SK-N-SH (cell line): ENCODE measurements at regions not wholly inside any gene's neighbourhood (a gene's known extent, or its start where the extent isn't known, plus 50 kb on each side); places are given as distances from the start of the nearest gene placed in this dataset.

Experiments used
- CTCF ChIA-PET: fragments of 300-600, 350-600 bp; formaldehyde crosslinking; extraction: SDS; loops from one replicate; lab custom pipeline; 2021; lab: Yijun Ruan, JAX
- POLR2A ChIA-PET: fragments of 350-600 bp; sonication (Branson Sonifier 250); formaldehyde crosslinking; extraction: SDS; loops from one replicate; lab custom pipeline; 2020; ENCODE audit warnings: antibody characterized with exemption, inconsistent platforms; lab: Yijun Ruan, JAX
- DNase-seq: peaks from one replicate; pipeline ENCODE4 v3.0.0; 2012
- H2AFZ ChIP-seq: fragments of 200-600 bp; sonication (generic); 2 replicates; pipeline ENCODE4 v1.8.1; 2016; ENCODE audit warnings: antibody characterized with exemption, mild to moderate bottlenecking, low read depth
- H3F3A ChIP-seq: fragments of 200-600 bp; sonication (generic); replicated peaks from 2 replicates; pipeline ENCODE3; 2016; ENCODE audit warnings: antibody characterized with exemption, mild to moderate bottlenecking; ENCODE audit not compliant: insufficient read depth
- H3K27ac ChIP-seq, 2 experiments: fragments of 200-500 bp in 1 of 2; fragments of 200-600 bp in 1 of 2; sonication (Bioruptor generic) in 1 of 2; sonication (generic), shearing (Covaris generic) in 1 of 2; 2 replicates each; pipeline versions ENCODE4 v1.5.1 to v1.6.1; 2014 to 2016; ENCODE audit warnings: low read depth in 2 of 2, inconsistent platforms in 1 of 2, low read length in 1 of 2, mild to moderate bottlenecking in 1 of 2, mixed read lengths in 1 of 2
- H3K27me3 ChIP-seq: fragments of 200-600 bp; sonication (generic), shearing (Covaris generic); 2 replicates; pipeline ENCODE4 v1.6.1; 2016; ENCODE audit warnings: mixed run types; ENCODE audit not compliant: insufficient read depth
- H3K36me3 ChIP-seq, 2 experiments: fragments of 200-500 bp in 1 of 2; fragments of 200-600 bp in 1 of 2; sonication (Bioruptor generic) in 1 of 2; sonication (generic) in 1 of 2; replicated peaks in 1 of 2; 2 replicates each; pipeline versions ENCODE3 to v1.5.1; 2014 to 2016; ENCODE audit warnings: low read length in 1 of 2, mild to moderate bottlenecking in 1 of 2; ENCODE audit not compliant: insufficient read depth in 2 of 2, control insufficient read depth in 1 of 2
- H3K4me1 ChIP-seq, 2 experiments: fragments of 200-500 bp in 1 of 2; fragments of 200-600 bp in 1 of 2; sonication (Bioruptor generic) in 1 of 2; sonication (generic), shearing (Covaris generic) in 1 of 2; 2 replicates each; pipeline versions ENCODE4 v1.5.1 to v1.6.1; 2014 to 2016; ENCODE audit warnings: low read depth in 1 of 2, low read length in 1 of 2, mixed run types in 1 of 2; ENCODE audit not compliant: insufficient read depth in 2 of 2, control insufficient read depth in 1 of 2
- H3K4me2 ChIP-seq: fragments of 200-600 bp; sonication (generic), shearing (Covaris generic); 2 replicates; pipeline ENCODE4 v1.6.1; 2017; ENCODE audit warnings: mixed run types
- H3K4me3 ChIP-seq, 2 experiments: fragments of 200-500 bp in 1 of 2; fragments of 200-600 bp in 1 of 2; sonication (Bioruptor generic) in 1 of 2; sonication (generic), shearing (Covaris generic) in 1 of 2; 2 replicates each; pipeline versions ENCODE4 v1.5.1 to v1.8.1; 2014 to 2016; ENCODE audit warnings: low read depth in 2 of 2, inconsistent platforms in 1 of 2, low read length in 1 of 2, mild to moderate bottlenecking in 1 of 2, mixed read lengths in 1 of 2, moderate library complexity in 1 of 2
- H3K79me2 ChIP-seq: fragments of 200-600 bp; sonication (generic); 2 replicates; pipeline ENCODE4 v1.8.1; 2017; ENCODE audit warnings: mild to moderate bottlenecking; ENCODE audit not compliant: insufficient read depth
- H3K9ac ChIP-seq: fragments of 200-600 bp; sonication (generic); 2 replicates; pipeline ENCODE4 v1.6.1; 2017; ENCODE audit warnings: mixed run types
- H3K9me2 ChIP-seq: fragments of 200-600 bp; sonication (generic); 2 replicates; pipeline ENCODE4 v1.6.1; 2017; ENCODE audit warnings: mixed run types
- H3K9me3 ChIP-seq: fragments of 200-600 bp; sonication (generic); 2 replicates; pipeline ENCODE4 v1.6.1; 2017; ENCODE audit warnings: mixed run types, mild to moderate bottlenecking, moderate library complexity
- H4K20me1 ChIP-seq: fragments of 200-600 bp; sonication (generic); 2 replicates; pipeline ENCODE4 v1.6.1; 2017; ENCODE audit warnings: mild to moderate bottlenecking, mixed run types; ENCODE audit not compliant: insufficient read depth
- CTCF ChIP-seq: fragments of 200-600 bp; sonication (generic); IDR thresholded peaks from 2 replicates; pipeline ENCODE4 v1.6.1; 2017; ENCODE audit warnings: antibody characterized with exemption, mild to moderate bottlenecking, moderate library complexity
- ELF1 ChIP-seq: IDR thresholded peaks from 2 replicates; pipeline ENCODE4 v1.4.0; 2012
- EP300 ChIP-seq, 2 experiments: IDR thresholded peaks; 2 replicates each; pipeline versions ENCODE4 v1.4.0 to v1.6.1; 2012; ENCODE audit warnings: borderline replicate concordance in 1 of 2, low read depth in 1 of 2, low read length in 1 of 2
- FOSL2 ChIP-seq: IDR thresholded peaks from 2 replicates; pipeline ENCODE4 v1.4.0; 2012; ENCODE audit warnings: low read depth, mild to moderate bottlenecking, moderate library complexity, borderline replicate concordance
- FOXJ3 ChIP-seq: sonication (generic); formaldehyde crosslinking; IDR thresholded peaks from 2 replicates; pipeline ENCODE4 v1.5.1; 2020; ENCODE audit warnings: mild to moderate bottlenecking, missing genetic modification reagents
- FOXM1 ChIP-seq: IDR thresholded peaks from 2 replicates; pipeline ENCODE4 v1.4.0; 2012; ENCODE audit warnings: low read depth, mild to moderate bottlenecking
- GABPA ChIP-seq: IDR thresholded peaks from 2 replicates; pipeline ENCODE4 v1.4.0; 2012; ENCODE audit warnings: low read depth, mild to moderate bottlenecking
- GATA2 ChIP-seq: sonication (generic); formaldehyde crosslinking; IDR thresholded peaks from 2 replicates; pipeline ENCODE4 v1.5.0; 2020; ENCODE audit warnings: mild to moderate bottlenecking, missing genetic modification reagents
- IRF3 ChIP-seq: fragments of 150-350 bp; IDR thresholded peaks from 2 replicates; pipeline ENCODE4 v1.6.1; 2016; ENCODE audit warnings: mild to moderate bottlenecking, low read depth, low read length
- MAX ChIP-seq: IDR thresholded peaks from 2 replicates; pipeline ENCODE4 v1.4.0; 2012; ENCODE audit warnings: low read depth
- MEF2A ChIP-seq: IDR thresholded peaks from 2 replicates; pipeline ENCODE4 v1.4.0; 2012; ENCODE audit warnings: low read depth, borderline replicate concordance
- NFIC ChIP-seq: IDR thresholded peaks from 2 replicates; pipeline ENCODE4 v1.4.0; 2012; ENCODE audit warnings: borderline replicate concordance
- NRF1 ChIP-seq: IDR thresholded peaks from 2 replicates; pipeline ENCODE4 v1.6.1; 2012; ENCODE audit warnings: low read depth, mild to moderate bottlenecking, low read length
- POLR2AphosphoS5 ChIP-seq: IDR thresholded peaks from 2 replicates; pipeline ENCODE4 v1.6.1; 2012; ENCODE audit warnings: low read depth, low read length
- RXRA ChIP-seq: IDR thresholded peaks from 2 replicates; pipeline ENCODE4 v1.4.0; 2012; ENCODE audit warnings: low read depth, mild to moderate bottlenecking, borderline replicate concordance
- SIN3A ChIP-seq: IDR thresholded peaks from 2 replicates; pipeline ENCODE4 v1.6.1; 2012; ENCODE audit warnings: low read depth, mild to moderate bottlenecking, low read length, moderate library complexity, borderline replicate concordance
- SMC3 ChIP-seq: IDR thresholded peaks from 2 replicates; pipeline ENCODE4 v1.6.1; 2012; ENCODE audit warnings: low read depth, low read length, improper control_type of control experiment
- TCF12 ChIP-seq: IDR thresholded peaks from 2 replicates; pipeline ENCODE4 v1.4.0; 2012
- TEAD4 ChIP-seq: IDR thresholded peaks from 2 replicates; pipeline ENCODE4 v1.4.0; 2012; ENCODE audit warnings: mild to moderate bottlenecking, borderline replicate concordance; ENCODE audit not compliant: insufficient read depth
- WGBS: methylation state at CpG from one replicate; pipeline ENCODE4 v1.1.6; 2017; ENCODE audit warnings: low lambda C conversion rate; 5-methylcytosine and 5-hydroxymethylcytosine counted together

- H2AFZ ChIP-seq: no peak overlapping the region
- WGBS: 37% methylated on average over 6 of the region's 8 CpGs
- H3K79me2 ChIP-seq: no peaks in the 10 kb centered on the region
- no peaks in the 10 kb centered on the region for H3K9me2 ChIP-seq
- H3K4me2 ChIP-seq: no peak overlapping the region
- POLR2A ChIA-PET: no interaction called here
- H3K27ac ChIP-seq: no peak overlapping the region
- H3F3A ChIP-seq: no peaks in the 10 kb centered on the region
- H3K9me3 ChIP-seq: no peaks in the 10 kb centered on the region
- CTCF ChIA-PET: no interaction called here
- H3K27me3 ChIP-seq: no peaks in the 10 kb centered on the region
- no peaks in the 10 kb centered on the region for H3K36me3 ChIP-seq
- TF ChIP-seq POLR2AphosphoS5 (no peak), FOSL2 (no peak), IRF3 (no peak), CTCF (no peak), FOXM1 (no peak), ELF1 (no peak), TCF12 (no peak), GATA2 (CRISPR knock-in tag) (no peak), MEF2A (no peak), SIN3A (no peak), RXRA (no peak), NFIC (no peak), MAX (no peak), GABPA (no peak), SMC3 (no peak), EP300 (IDR thresholded peaks at IDR 0.05; ENCODE audit: borderline replicate concordance in 1 of 2, low read depth in 1 of 2, low read length in 1 of 2) (no peak), NRF1 (no peak), FOXJ3 (CRISPR knock-in tag) (no peak), TEAD4 (no peak)
- no peaks in the 10 kb centered on the region for H4K20me1 ChIP-seq
- no peaks in the 10 kb centered on the region for H3K4me1 ChIP-seq
- H3K9ac ChIP-seq: no peak overlapping the region
- H3K4me3 ChIP-seq: no peak overlapping the region
- DNase-seq: no peak
Observed at GRCh38 chr6:164756723-164757122, 552.7 kb downstream of the C6orf118 start.
